H1 (cell line): ENCODE measurements at regions not wholly inside any gene's neighbourhood (a gene's known extent, or its start where the extent isn't known, plus 50 kb on each side); places are given as distances from the start of the nearest gene placed in this dataset.

ENCODE experiments used
- ATF2 ChIP-seq: IDR thresholded peaks from 2 replicates; pipeline ENCODE4 v1.6.1; 2012; ENCODE audit warnings: low read length, inconsistent platforms
- CBX8 ChIP-seq: fragments of 300-800, 300-1000 bp; sonication (generic); IDR thresholded peaks from 2 replicates; pipeline ENCODE4 v1.7.1; 2016; ENCODE audit warnings: low read depth, low read length, borderline replicate concordance
- MAFK ChIP-seq: IDR thresholded peaks from 2 replicates; pipeline ENCODE4 v1.6.1; 2012; ENCODE audit warnings: low read depth, mild to moderate bottlenecking, improper control_type of control experiment, low read length
- RFX5 ChIP-seq: IDR thresholded peaks from 2 replicates; pipeline ENCODE4 v1.6.1; 2011; ENCODE audit warnings: low read depth, low read length, improper control_type of control experiment, borderline replicate concordance

- TF ChIP-seq ATF2: no peak
- no peak for TF ChIP-seq MAFK
- TF ChIP-seq RFX5: no peak
- TF ChIP-seq CBX8: no peak
- TF ChIP-seq, all 59 proteins: peak for 0
Measured at GRCh38 chr6:8825726-8826125, 390.4 kb upstream of the SLC35B3 start (continued).
